ENCODE measurements at regions not wholly inside any gene's neighbourhood (a gene's known extent, or its start where the extent isn't known, plus 50 kb on each side); places are given as distances from the start of the nearest gene placed in this dataset.

DNA sequence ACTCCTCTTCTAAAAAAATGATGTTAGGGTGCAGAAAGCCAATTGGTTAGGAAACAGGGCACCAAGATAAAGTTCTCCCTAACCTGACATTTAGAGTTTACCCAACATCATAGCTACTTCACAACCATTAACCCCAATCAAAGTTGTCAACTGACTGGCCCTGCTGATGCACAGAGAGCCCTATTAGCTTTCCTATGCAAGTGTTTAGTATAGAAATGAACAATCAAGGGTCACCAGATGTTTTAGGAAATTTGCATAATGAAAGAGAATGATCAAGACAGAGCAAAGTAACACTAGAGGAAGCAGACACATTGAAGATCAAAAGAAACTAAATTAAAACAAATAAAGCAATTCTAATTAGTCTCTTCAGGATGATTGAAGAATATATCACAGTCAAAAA, 64.2 kb upstream of the DCC start:
- POLR2A ChIA-PET, result no interaction called here

More for the DNA sequence above, 64.2 kb upstream of the DCC start:
- no peaks in the 10 kb centered on the region for H3K4me1 ChIP-seq (ENCODE audit: insufficient read depth, low read length)
- in situ Hi-C loops (cut with HindIII; ENCODE audit: extremely low pct_ligation_motif_present, low pct_unique_long_range_greater_than_20kb) (loop anchor here (25.0 kb wide), 1 partner anchor 1164 kb away; no protein-coding TSS in a partner anchor), intact Hi-C loops (cut with micrococcal nuclease; ENCODE audit: unreplicated experiment) (no loop called here)
- H3K36me3 ChIP-seq (replicated peaks in 1 of 2; ENCODE audit: control insufficient read depth in 1 of 2, insufficient read depth in 2 of 2, low read length in 2 of 2), result no peaks in the 10 kb centered on the region
- H3K27me3 ChIP-seq (ENCODE audit: control insufficient read depth in 1 of 2, insufficient read depth in 2 of 2, low read length in 2 of 2), result no peaks in the 10 kb centered on the region
- H3K9me3 ChIP-seq (ENCODE audit: low read length), result no peaks in the 10 kb centered on the region
- TF ChIP-seq ZNF816 (CRISPR knock-in tag; IDR thresholded peaks at IDR 0.05; ENCODE audit: borderline replicate concordance), result no peak
- TF ChIP-seq MBD4 (IDR thresholded peaks at IDR 0.05; ENCODE audit: borderline replicate concordance, low read length), result no peak
- TF ChIP-seq, protein P1, sequence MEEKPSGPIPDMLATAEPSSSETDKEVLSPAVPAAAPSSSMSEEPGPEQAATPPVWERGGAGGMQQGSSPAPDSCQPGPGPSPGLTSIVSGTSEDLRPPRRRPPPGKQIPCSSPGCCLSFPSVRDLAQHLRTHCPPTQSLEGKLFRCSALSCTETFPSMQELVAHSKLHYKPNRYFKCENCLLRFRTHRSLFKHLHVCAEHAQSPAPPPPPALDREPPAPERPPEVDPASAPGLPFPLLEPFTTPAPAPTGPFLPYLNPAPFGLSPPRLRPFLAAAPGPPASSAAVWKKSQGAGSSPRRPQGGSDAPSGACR (CRISPR knock-in tag; IDR thresholded peaks at IDR 0.05), result no peak
- TF ChIP-seq TOE1 (CRISPR knock-in tag; IDR thresholded peaks at IDR 0.05), result no peak
- no peak for TF ChIP-seq SUZ12 (IDR thresholded peaks at IDR 0.05; ENCODE audit: low read depth, low read length)
- no peak for TF ChIP-seq TBX2 (CRISPR knock-in tag; IDR thresholded peaks at IDR 0.05; ENCODE audit: borderline replicate concordance)
- TF ChIP-seq ZFY (CRISPR knock-in tag; IDR thresholded peaks at IDR 0.05), result no peak
- TF ChIP-seq, protein P2, sequence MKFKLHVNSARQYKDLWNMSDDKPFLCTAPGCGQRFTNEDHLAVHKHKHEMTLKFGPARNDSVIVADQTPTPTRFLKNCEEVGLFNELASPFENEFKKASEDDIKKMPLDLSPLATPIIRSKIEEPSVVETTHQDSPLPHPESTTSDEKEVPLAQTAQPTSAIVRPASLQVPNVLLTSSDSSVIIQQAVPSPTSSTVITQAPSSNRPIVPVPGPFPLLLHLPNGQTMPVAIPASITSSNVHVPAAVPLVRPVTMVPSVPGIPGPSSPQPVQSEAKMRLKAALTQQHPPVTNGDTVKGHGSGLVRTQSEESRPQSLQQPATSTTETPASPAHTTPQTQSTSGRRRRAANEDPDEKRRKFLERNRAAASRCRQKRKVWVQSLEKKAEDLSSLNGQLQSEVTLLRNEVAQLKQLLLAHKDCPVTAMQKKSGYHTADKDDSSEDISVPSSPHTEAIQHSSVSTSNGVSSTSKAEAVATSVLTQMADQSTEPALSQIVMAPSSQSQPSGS (CRISPR knock-in tag; IDR thresholded peaks at IDR 0.05), result no peak
- TF ChIP-seq ZNF577 (CRISPR knock-in tag; IDR thresholded peaks at IDR 0.05; ENCODE audit: borderline replicate concordance, low read depth), result no peak
- no peak for TF ChIP-seq ZKSCAN1 (IDR thresholded peaks at IDR 0.05; ENCODE audit: low read length)
- no peak for TF ChIP-seq HDAC1 (CRISPR knock-in tag; IDR thresholded peaks at IDR 0.05)
- no peak for TF ChIP-seq ZNF337 (CRISPR knock-in tag; IDR thresholded peaks at IDR 0.05; ENCODE audit: borderline replicate concordance, low read depth)
- no peak for TF ChIP-seq MAFF (IDR thresholded peaks at IDR 0.05; ENCODE audit: low read depth, low read length)
- TF ChIP-seq SAP130 (CRISPR knock-in tag; IDR thresholded peaks at IDR 0.05; ENCODE audit: low read depth), result no peak
- no peak for TF ChIP-seq CBX1 (IDR thresholded peaks at IDR 0.05; ENCODE audit: low read depth)
- TF ChIP-seq ZFP62 (CRISPR knock-in tag; IDR thresholded peaks at IDR 0.05), result no peak
- CTCF ChIA-PET (ENCODE audit: low intra/inter-chr PET ratio, low total read pairs), result no interaction called here
- H3K4me2 ChIP-seq (ENCODE audit: low read depth, low read length), result no peak overlapping the region
- no peak overlapping the region for H3K4me3 ChIP-seq (replicated peaks in 1 of 3; ENCODE audit: insufficient read depth in 1 of 3, low read depth in 2 of 3, low read length in 3 of 3)
- ATAC-seq (no peak), FAIRE-seq (no peak), DNase-seq (ENCODE audit: low spot score) (no peak)
- no peaks in the 10 kb centered on the region for H4K20me1 ChIP-seq (ENCODE audit: insufficient read depth, low read length)
- H3K79me2 ChIP-seq (ENCODE audit: insufficient read depth, low read length), result no peaks in the 10 kb centered on the region
- BruUV-seq (replicated peaks), result no TSS peak
- no peak overlapping the region for H2AFZ ChIP-seq (ENCODE audit: low read length)
- H3K9ac ChIP-seq (ENCODE audit: insufficient read depth, low read depth, low read length), result no peak overlapping the region
- H3K27ac ChIP-seq (ENCODE audit: extremely low read length, insufficient read depth, low read length), result no peak overlapping the region

Measured in HepG2 (cell line).